ENCODE measurements at regions not wholly inside any gene's neighbourhood (a gene's known extent, or its start where the extent isn't known, plus 50 kb on each side); places are given as distances from the start of the nearest gene placed in this dataset.

- Histone ChIP-seq H3K4me1 (ENCODE audit: control insufficient read depth in 1 of 2, insufficient read depth in 2 of 2, low read length in 2 of 2) (no peaks in the 10 kb centered on the region), H3K4me3 (replicated peaks in 1 of 2; ENCODE audit: low read depth in 1 of 2, low read length in 2 of 2) (no peak overlapping the region), H3K9me2 (ENCODE audit: insufficient read depth) (no peaks in the 10 kb centered on the region), H3K79me2 (ENCODE audit: insufficient read depth, low read length) (no peaks in the 10 kb centered on the region), H2AFZ (ENCODE audit: low read depth, low read length, poor library complexity, severe bottlenecking) (no peak overlapping the region), H4K20me1 (ENCODE audit: insufficient read depth) (no peaks in the 10 kb centered on the region), H3K36me3 (ENCODE audit: control insufficient read depth in 1 of 2, insufficient read depth in 2 of 2, low read length in 2 of 2) (no peaks in the 10 kb centered on the region), H3K9me3 (ENCODE audit: control insufficient read depth in 1 of 2, insufficient read depth in 1 of 2, low read depth in 1 of 2, low read length in 2 of 2) (no peaks in the 10 kb centered on the region), H3K9ac (ENCODE audit: low read length) (no peak overlapping the region), H3K27ac (ENCODE audit: low read depth, low read length) (no peak overlapping the region), H3K4me2 (ENCODE audit: low read length) (no peak overlapping the region), H3K27me3 (ENCODE audit: insufficient read depth, low read length) (no peaks in the 10 kb centered on the region; the same call in 1 of the 2 replicates)
- intact Hi-C loops (cut with micrococcal nuclease), result no loop called here
- BruUV-seq (replicated peaks), result no TSS peak
- POLR2A ChIA-PET, result no interaction called here
- RAD21 ChIA-PET (ENCODE audit: low non-redundant PET in 1 of 2, low total read pairs in 2 of 2, uncharacterized antibody in 2 of 2, unreplicated experiment in 2 of 2), result no interaction called here
- ATAC-seq, result no peak
- TF ChIP-seq EZH2phosphoT487 (IDR thresholded peaks at IDR 0.05; ENCODE audit: borderline replicate concordance), result no peak
- TF ChIP-seq TCF7L2 (IDR thresholded peaks at IDR 0.05; ENCODE audit: borderline replicate concordance, extremely low read depth, insufficient read depth, insufficient read length), result no peak
- TF ChIP-seq ZFX (IDR thresholded peaks at IDR 0.05), result no peak
- TF ChIP-seq CBX3 (IDR thresholded peaks at IDR 0.05; ENCODE audit: low read depth), result no peak
- TF ChIP-seq SP1 (IDR thresholded peaks at IDR 0.05; ENCODE audit: low read depth), result no peak
- TF ChIP-seq CEBPB (IDR thresholded peaks at IDR 0.05; ENCODE audit: low read depth), result no peak
- TF ChIP-seq MAX (IDR thresholded peaks at IDR 0.05), result no peak
- TF ChIP-seq POLR2AphosphoS5 (IDR thresholded peaks at IDR 0.05; ENCODE audit: low read depth, low read length), result no peak
- TF ChIP-seq SRF (IDR thresholded peaks at IDR 0.05; ENCODE audit: low read depth), result no peak
- no peak for TF ChIP-seq ZBTB33 (IDR thresholded peaks at IDR 0.05; ENCODE audit: extremely low read depth, insufficient replicate concordance, low read length)
- TF ChIP-seq JUND (IDR thresholded peaks at IDR 0.05), result no peak
- TF ChIP-seq ATF3 (IDR thresholded peaks at IDR 0.05), result no peak
- no peak for TF ChIP-seq FOSL1 (IDR thresholded peaks at IDR 0.05; ENCODE audit: low read depth)
- TF ChIP-seq POLR2A (IDR thresholded peaks at IDR 0.05; ENCODE audit: borderline replicate concordance, extremely low read depth, insufficient read depth, insufficient read length), result no peak
- TF ChIP-seq RAD21 (IDR thresholded peaks at IDR 0.05; ENCODE audit: low read depth), result no peak
- TF ChIP-seq ZNF274 (IDR thresholded peaks at IDR 0.05; ENCODE audit: low read depth, low read length), result no peak
- no peak for TF ChIP-seq EGR1 (IDR thresholded peaks at IDR 0.05; ENCODE audit: low read depth)
- DNase-seq (ENCODE audit: low read depth, low spot score), result no peak
- CTCF ChIA-PET, result no interaction called here
These were observed 73.9 kb upstream of the PRICKLE2 start for GRCh38 chr3:64299206-64299605.
